ENCODE measurements at regions not wholly inside any gene's neighbourhood (a gene's known extent, or its start where the extent isn't known, plus 50 kb on each side); places are given as distances from the start of the nearest gene placed in this dataset.

- DNase-seq: no peak
Measured at GRCh38 chr4:79078339-79078738, 139.1 kb upstream of the PAQR3 start.

DNA sequence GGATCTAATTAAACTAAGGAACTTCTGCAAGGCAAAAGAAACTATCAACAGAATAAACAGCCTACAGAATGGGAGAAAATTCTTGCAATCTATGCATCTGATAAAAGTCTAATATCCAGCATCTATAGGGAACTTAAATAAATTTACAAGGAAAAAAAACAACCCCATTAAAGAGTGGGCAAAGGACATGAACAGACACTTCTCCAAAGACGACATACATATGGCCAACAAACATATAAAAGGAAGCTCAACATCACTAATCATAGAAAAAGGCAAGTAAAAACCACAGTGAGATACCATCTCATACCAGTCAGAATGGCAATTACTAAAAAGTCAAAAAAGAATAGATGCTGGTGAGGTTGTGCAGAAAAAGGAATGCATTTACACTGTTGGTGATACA, 134.8 kb upstream of the PAQR3 start:
- DNase-seq: no peak

DNA sequence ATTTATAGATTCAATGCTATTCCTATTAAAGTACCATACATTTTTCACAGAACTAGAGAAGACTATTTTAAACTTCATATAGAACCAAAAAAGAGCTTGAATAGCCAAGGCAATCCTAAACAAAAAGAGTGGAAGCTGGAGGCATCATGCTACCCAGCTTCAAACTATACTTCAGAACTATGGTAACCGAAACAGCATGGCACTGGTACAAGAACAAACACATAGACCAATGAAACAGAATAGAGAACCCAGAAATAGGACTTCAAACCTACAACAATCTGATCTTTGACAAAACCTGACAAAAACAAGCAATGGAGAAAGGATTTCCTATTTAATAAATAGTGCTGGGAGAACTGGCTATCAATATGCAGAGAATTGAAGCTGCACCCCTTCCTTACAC, 134.2 kb upstream of the PAQR3 start:
- DNase-seq: no peak

- DNase-seq: no peak
Measured at GRCh38 chr4:79065262-79065661, 126.0 kb upstream of the PAQR3 start.

- DNase-seq: no peak
Measured at GRCh38 chr4:79064806-79065205, 125.6 kb upstream of the PAQR3 start.

- DNase-seq: no peak
Measured at GRCh38 chr4:79059631-79060399, 120.6 kb upstream of the PAQR3 start.

GRCh38 chr4:79057772-79058171, 118.5 kb upstream of the PAQR3 start:
- DNase-seq: no peak

DNA sequence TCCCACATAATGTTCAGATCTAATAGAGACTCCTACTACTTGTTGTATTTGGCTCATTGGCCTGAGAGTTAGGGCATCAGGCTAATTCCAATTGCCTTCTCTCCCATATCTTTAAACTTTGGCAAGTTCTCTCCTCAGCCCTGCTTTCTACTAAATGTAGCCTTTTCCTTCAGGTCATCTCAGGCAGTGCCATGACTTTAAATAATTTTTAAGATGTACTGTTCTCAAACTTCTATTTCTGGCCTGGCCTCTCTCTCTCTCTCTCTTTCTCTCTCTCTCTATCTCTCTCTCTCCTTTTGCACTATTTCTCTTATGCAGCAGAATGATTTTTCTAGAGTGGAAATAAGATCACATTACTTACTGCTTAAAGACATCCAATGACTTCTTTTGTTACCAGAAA, 114.5 kb upstream of the PAQR3 start:
- DNase-seq: no peak

DNA sequence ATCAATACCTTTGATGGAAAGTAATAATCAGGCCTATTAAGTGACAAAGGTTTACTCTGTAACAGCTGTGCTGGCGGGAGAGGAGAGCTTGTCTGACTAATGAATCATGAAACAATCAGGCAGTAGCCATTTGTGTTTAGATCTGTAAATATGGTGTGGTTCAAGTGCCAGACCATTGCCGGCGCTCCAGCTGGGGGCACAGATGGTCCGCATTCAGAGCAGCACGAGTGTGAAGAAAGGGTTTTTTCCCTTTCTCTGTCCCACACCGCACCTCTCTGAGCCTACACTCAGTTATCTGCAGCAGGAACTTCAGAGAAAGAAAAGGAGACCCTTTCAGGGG, 111.3 kb upstream of the PAQR3 start:
- peak; percentile 3 to 15 for DNase-seq

DNA sequence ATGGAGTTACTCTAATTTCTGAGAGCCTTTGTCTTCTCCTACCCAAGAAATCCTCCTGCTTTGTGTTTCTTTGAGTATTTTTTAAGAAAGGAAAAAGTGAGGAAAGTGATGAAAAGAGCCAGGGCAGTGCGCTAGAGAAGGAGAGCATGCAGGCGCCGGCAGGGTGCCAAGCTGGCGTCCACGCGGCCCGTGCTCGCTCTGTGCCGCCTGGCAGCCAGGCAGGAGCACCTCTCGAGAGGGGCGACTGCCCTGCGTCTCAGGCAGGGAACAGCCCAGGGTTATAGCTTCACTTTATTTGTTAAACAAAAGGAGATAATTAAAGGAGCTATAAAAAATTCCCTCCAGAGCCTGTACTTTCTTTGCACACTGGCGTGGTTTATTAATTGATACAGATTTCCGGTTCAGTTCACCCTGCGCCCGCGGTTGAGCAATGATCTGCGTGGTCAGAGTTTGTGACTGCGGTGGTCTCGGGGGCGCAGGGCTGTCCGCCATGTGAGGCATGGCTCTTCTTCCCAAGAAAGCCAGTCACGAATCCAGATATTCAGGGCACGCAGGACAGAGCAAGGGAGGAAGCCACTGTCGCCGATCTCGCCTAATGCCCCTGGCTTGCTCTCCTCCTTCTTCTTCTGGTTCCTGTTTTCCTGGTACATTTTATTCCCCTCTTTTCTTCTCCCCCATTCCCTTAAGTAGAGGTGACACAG, 110.8 kb upstream of the PAQR3 start:
- DNase-seq: peak; percentile 4 to 57

DNA sequence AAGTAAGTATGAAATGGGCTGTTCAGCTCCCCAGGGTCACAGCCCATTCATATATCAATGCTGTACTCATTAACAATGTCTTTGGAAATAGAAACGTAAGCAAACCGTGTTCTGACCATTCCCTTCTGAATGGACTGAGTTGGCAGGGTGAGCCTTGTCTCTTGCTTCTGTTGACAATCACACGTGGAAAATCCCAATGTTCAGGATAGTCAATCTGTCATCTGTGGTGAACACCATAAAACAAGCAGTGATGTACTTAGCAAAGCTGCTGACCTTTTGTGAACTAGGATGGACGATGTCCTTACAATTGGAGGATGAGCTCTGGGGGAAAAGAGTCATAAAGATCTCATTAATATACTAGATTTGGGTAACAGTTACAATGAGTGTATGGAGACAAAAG, 109.6 kb upstream of the PAQR3 start:
- no peak for DNase-seq

DNA sequence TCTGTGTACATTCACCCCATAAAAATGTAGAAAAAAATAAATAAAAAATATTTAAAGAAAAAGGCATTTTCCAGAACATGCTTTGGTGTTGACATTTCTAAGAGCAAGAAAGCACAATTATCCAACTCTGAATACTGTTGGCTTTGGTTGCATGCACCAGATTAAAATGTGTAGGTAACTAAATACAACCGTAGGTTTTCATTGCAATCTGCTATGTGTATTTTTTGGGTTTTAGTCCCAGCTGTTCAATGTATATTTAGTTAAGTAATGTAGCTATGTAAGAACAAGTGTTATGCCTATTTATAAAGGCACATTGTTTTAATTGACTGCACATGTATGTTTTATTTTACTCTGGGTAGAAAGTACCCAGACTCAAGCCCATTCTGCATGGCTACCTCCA, 108.1 kb upstream of the PAQR3 start:
- no peak for DNase-seq

DNA sequence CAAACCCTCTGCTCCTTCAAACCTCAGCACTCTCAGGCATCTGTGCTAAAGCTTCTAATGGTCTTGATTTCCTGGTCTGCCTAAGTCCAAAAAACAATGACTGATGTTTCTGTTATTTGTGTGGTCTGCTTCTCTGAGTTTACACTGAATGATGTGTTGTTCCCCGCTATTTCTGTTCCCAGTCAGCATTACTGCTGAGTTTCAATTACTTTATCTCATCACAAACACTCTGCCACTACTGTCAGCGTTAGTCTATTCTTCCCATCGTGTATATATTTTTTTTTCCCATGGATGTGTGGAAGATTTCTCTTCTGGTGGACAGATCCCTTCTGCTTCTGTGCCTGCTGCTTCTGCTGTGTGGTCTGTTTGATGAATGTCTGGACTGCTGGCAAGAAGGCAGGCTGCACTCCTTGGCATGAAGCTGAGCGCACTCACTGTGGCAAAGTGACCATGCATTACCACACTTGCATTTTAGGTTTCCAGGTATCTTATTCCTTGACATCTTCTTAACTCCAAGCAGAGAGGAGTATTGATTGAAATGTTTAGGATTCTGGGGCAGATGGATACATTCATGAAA, 106.9 kb upstream of the PAQR3 start:
- no peak for DNase-seq

DNA sequence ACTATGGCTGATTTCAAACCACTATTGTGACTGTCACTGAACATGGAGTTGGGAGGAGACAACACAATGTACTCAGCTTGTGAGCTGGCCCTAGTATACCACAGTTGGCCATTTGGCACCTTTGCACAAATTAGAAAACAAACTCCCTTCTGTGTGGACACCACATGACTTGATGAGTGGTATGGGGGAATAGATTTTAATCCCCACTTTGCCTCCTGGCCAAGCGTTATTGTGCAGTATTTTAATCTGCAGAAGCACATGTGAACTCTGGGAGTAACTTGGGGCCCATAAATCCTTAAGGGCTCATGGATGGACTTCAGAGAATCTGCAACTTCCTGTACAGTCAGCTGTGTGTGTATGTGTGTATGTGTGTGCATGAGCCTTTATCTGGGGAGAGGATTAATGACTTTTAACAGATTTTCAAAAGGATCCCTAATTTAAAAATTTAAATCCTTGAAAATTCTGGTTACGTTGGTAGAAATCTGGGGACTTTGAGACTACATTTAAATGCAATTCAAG, 105.0 kb upstream of the PAQR3 start:
- DNase-seq: no peak

DNA sequence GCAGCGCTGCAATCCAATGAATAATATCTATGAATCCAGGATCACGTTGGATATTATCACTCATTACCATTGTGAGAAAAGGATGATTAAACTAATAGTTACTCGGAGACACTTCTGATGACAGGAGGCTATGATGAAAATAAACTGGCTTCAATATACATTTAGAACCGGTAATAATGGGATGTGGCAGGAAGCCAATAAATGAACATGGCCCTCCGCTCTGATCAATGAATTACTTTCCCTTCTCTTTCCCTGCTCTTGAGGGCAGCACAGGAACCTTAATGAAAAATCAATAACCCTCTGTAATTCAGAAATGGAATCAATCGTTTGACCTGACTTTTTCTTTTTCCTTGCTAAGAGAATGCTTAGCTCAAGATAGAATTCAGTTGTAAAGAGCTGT, 103.9 kb upstream of the PAQR3 start:
- no peak for DNase-seq

DNA sequence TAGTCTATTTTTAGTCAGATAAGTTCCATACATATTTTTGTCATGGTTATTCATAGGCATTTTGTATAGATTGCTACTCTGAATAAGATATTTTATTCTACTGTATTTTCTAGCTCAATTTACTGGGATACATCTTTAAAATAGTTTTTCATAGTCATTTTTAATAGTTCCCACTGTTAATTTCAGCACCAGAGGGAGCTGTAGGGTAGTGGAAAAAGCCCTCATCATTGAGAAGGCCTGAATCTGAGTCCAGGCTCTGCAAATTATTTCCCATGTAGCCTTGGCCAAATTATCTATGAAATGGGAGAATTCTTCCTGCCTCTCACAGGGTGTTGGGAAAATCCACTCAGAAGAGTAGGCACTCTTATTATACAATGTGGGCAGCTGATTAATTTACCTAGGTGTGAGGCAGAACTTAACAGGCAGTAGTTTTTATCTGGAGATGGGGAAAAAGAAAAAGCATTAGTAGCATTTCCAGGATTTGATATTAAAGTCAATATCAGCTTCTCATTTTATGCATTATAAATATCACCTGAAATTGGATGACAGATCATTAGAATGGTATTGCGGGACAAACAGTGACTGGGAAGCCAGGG, 102.9 kb upstream of the PAQR3 start:
- peak in 1 of 2 experiments; percentile 50 for DNase-seq

DNA sequence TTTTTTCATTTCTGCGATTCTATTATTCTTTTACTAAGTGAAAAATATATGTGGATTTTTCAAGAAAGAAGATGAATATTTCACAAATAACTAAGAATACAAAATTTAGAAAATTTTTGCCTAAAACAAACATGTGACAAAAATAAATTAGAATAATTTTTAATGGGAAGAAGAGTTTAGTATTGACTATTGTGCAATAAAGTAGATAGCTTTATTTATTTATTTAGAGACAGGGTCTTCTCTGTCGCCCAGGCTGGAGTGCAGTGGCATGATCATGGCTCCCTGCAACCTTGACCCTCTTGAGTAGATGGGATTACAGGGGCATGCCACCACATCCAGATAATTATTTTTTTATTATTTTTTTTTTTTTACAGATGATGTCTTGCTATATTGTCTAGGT, 95.3 kb upstream of the PAQR3 start:
- no peak for DNase-seq

DNA sequence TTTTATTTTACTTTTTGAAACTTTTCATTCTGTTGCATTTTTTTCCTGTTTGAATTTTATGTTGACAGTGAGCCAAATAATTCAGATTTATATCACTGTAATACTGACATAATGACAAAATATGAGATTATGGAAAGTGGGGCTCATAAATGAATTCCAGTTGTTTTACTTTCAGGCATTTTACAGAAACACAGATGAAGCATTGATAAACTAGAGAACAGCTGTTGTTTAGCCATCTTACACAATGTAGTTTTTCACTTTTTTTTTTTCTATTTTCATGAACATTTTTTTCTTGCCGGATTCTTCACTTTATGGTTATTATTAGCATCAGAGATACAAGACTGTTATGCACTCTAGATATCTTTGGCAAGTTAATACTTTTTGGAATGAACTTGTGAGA, 91.7 kb upstream of the PAQR3 start:
- no peak for DNase-seq

- no peak for DNase-seq
Measured at GRCh38 chr4:79027656-79028055, 88.4 kb upstream of the PAQR3 start.

- DNase-seq: no peak
Measured at GRCh38 chr4:79025170-79025569, 85.9 kb upstream of the PAQR3 start.

GRCh38 chr4:79023799-79024770, 84.8 kb upstream of the PAQR3 start:
- no peak for DNase-seq

- DNase-seq: no peak
Measured at GRCh38 chr4:79022529-79022928, 83.3 kb upstream of the PAQR3 start.

DNA sequence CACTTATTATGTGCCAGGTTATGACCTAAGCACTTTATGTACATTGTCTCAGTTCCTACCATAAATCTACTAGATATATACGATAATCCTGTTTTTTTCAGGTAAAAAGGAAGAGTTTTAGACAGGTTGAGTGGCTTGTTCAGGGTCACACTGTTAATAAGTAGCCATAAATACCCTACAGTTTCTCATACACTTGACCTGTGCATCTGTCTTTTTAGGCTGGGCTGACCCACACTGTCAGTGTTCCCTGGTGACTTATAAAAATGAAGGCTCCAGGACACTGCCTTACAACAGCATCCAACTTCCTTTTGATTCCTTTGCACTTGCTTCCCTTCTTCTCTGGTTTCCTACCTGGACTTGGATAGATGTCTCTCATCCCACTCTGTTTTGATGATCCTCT, 78.2 kb upstream of the PAQR3 start:
- DNase-seq: no peak

Measured in NCI-H526 (cell line).